HG02678 (cell line): ENCODE measurements at regions not wholly inside any gene's neighbourhood (a gene's known extent, or its start where the extent isn't known, plus 50 kb on each side); places are given as distances from the start of the nearest gene placed in this dataset.

Experiments used
- ATAC-seq: cut with Tn5 transposase; IDR thresholded peaks from one replicate; pipeline ENCODE4 v1.9.1; 2021; ENCODE audit warnings: mild to moderate bottlenecking, moderate library complexity; ENCODE audit not compliant: unreplicated experiment

DNA sequence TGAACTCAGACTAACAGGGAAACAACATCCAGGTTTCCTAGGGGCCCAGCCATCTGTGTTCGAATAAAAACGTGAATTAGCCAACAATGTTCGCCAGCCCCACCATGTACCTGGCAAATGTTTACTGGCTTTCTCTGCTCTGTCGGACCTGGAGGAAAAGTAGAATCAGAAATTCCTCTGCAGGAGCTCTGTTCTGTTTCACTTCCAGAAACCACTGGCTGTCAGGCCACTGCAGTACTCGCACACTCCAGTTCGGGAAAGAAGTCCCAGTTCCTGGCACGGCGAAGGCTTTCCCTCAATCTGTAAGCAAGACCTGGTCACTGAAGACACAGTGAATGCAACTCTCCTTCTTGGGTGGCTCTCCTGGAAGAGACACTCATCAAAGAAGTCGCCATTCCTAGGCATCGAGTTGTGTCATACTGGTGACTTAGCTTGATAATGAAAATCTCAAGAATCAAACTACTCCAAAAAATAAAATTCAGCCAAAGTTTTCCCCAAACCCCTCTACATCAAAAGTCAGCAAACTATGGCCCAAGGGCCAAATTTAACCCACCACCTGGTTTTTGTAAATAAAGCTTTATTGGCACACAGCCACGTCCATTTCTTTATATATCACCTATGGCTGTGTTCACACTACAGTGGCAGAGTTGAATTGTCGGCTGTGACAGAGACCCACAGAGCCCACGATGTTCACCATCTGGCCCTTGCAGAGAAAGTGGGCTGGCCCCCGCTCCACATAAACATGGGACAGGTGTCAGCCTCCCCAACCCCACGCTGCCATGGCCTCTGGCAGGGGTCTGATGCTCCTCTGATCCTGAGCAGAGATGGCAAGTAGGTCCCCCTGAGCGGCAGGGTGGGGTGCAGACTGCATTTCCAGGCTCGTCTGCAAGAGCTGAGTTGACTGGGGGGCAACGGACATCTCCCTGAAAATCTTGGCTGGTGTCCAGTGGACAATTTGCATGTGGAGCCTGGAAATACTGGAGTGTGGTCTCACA lies 189.2 kb upstream of the DIO3 start:
- ATAC-seq: no peak

- ATAC-seq: no peak
These were observed 188.2 kb upstream of the DIO3 start for GRCh38 chr14:101372894-101373620.

GRCh38 chr14:101373690-101374295 lies 187.5 kb upstream of the DIO3 start:
- ATAC-seq: no peak

- no peak for ATAC-seq
These were observed 186.6 kb upstream of the DIO3 start for GRCh38 chr14:101374373-101375338.

DNA sequence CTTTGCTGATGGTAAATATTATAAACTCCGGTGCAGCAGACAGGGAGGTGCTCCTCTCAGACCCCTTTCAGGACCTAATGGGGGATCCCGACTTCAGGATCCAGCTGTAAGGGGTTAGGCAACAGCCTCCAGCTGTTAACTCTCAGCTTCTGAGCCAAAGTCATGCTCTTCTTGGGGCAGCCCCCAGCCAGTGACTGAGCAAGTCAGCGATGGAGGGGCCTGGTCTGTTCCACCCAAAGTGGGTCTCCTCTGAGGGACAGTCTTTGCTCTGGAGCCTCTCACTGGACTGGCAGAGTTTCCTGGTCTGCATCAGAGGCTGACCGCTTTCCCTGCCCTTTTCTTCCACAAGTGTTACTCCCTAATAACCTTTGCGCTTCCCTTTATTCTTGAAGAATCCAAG lies 184.2 kb upstream of the DIO3 start:
- no peak for ATAC-seq

GRCh38 chr14:101379842-101380241 lies 181.5 kb upstream of the DIO3 start:
- ATAC-seq: no peak

GRCh38 chr14:101380512-101380911 lies 180.8 kb upstream of the DIO3 start:
- no peak for ATAC-seq

DNA sequence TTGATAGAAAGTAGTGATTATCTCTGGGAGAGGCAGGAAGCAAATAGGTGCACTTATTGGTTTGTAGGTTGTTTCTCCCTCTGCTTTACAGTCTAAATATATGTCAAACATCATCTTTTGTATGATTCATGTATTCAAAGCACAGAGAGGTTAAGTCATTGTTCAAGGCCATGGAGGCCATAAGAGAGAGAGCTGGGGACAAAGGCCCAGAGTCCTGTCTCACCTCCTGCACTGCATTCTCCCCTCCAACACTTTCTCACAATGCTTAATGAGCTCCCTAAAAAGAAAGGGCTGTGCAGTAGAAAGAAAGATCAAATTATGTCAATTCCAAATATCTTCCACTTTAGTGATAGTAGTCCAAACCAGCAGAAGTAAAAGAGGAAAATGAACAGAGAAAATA lies 180.4 kb upstream of the DIO3 start:
- ATAC-seq: no peak

DNA sequence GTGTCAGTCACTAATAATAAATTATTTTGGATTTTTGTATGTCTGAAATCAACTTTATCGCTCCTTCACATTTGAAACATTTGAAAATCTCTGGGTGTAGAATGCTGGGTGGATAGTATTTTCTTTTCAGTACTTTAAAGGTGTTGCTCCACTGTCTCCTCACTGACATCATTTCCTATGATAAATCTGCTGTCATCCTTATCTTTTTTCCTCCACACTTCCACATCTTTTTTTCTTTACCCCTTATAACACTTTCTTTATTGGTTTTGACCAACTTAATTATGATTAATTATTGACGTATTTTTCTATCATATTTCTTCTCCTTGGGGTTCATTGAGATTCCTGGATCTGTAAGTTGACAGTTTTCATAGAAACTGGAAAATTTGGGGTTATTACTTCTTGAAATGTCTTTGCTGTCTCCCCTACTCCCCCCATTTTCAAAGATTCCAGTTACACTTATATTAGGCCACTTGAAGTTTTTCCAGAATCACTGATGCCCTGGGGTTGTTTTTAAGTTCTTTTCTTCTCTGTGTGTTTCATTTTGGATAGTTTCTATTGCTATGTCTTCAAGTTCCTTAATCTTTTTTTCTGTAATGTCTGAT lies 177.5 kb upstream of the DIO3 start:
- ATAC-seq: no peak

GRCh38 chr14:101394374-101394773 lies 166.9 kb upstream of the DIO3 start:
- no peak for ATAC-seq

- no peak for ATAC-seq
These were observed 165.5 kb upstream of the DIO3 start for GRCh38 chr14:101395779-101396178.

DNA sequence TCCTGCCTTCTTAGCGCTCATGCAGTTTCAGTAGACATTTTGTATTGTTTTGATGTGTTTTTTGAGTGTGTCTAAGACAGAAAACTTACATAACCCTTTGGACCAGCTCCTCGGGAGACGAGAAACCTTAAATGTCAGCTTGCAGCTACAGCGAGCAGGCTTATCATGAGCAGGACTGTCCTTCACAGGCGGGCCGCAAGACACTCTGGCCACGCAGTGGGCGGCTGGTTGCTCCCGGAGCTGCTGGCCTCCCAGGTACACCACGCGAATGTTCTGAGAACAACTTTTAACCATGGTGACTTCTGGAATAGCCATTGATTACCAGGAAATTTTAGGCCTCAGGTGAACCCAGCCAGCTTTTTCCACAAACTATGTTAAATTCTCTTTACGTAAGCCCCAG lies 164.1 kb upstream of the DIO3 start:
- ATAC-seq: no peak

- no peak for ATAC-seq
These were observed 163.3 kb upstream of the DIO3 start for GRCh38 chr14:101398011-101398410.

DNA sequence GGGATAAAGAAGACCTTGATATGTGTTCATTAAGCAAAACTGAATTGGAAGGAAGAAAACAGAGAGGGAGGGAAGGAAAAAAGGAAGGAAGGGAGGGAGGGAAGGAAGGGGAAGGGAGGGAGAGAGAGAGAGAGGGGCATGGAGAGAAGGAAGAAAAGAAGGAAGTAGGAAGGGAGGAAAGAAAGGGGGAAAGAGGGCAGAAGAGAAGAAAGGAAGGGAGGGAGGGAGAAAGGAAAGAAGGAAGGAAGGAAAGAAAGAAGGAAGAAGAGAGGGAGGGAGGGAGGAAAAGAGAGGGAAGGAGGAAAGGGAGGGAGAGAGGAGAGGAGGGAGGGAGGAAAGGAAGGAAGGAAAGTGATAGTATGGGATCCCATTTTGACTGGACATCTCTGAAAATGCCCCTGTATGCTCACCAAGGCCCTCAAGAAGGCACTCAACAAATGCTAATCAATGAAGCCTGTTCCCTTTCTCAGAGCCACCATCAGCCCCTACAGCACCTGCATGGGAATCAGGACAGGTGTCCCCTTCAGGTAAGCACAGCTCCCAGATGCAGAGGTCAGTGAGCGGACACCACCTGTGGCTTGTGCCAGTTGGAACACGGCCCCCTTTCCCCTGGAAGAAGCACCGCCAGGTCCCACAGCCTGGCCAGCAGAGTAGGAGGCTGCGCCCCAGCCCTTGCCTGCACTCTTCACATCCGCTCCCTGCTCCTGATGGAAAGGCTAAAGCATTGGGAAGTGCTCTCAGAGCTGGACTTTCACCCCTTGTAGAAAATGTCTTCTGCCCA lies 161.4 kb upstream of the DIO3 start:
- no peak for ATAC-seq

- no peak for ATAC-seq
These were observed 160.5 kb upstream of the DIO3 start for GRCh38 chr14:101400830-101401229.

DNA sequence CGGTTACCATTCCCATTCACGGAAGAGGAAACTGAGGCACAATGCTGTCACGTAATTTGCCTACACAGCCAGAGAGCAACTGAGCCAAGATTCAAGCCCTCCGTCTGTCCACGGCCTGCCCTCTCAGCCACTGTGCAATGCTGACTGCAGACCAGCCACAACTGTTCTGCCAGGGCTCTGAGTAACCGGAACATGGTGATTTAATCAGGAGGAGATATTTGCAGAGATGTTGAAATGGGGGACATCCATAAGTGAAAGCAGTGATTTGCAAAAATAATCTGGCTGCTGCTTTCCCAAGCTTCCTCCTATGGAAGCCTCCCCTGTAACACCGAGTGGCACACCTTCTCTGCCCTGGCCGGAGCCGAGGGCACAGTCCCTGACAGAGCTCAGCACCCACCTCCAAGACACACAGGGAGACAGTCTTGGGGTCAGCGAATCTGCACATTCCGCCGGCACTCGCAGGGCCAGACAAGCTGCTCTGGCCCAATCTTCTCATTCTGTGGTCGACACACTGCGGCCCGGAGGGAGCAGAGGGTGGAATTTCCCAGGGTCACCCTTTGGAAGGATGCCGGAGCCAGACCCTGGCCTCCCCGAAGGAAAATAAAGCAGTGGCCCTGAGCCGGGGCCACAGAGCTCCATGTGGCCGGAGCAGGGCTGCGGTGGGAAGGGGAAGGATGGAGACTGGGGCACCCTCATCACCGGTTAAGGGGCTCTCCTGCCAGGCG lies 158.2 kb upstream of the DIO3 start:
- ATAC-seq: no peak

- ATAC-seq: no peak
These were observed 156.7 kb upstream of the DIO3 start for GRCh38 chr14:101404426-101405170.
